H7 (cell line): ENCODE measurements at regions not wholly inside any gene's neighbourhood (a gene's known extent, or its start where the extent isn't known, plus 50 kb on each side); places are given as distances from the start of the nearest gene placed in this dataset.

ENCODE experiments used
- DNase-seq: peaks from one replicate; pipeline ENCODE4 v3.0.0; 2012
- H3K27me3 ChIP-seq: 2 replicates; pipeline ENCODE4 v1.6.0; 2011; ENCODE audit warnings: mild to moderate bottlenecking, low read length; ENCODE audit not compliant: control insufficient read depth, insufficient read depth
- H3K36me3 ChIP-seq: replicated peaks from 2 replicates; pipeline ENCODE4 v1.5.1; 2011; ENCODE audit warnings: low read length; ENCODE audit not compliant: control insufficient read depth, insufficient read depth
- H3K4me3 ChIP-seq: 2 replicates; pipeline ENCODE4 v1.5.1; 2011; ENCODE audit warnings: low read depth, mild to moderate bottlenecking, control low read depth, low read length, moderate library complexity; ENCODE audit not compliant: insufficient read depth

DNA sequence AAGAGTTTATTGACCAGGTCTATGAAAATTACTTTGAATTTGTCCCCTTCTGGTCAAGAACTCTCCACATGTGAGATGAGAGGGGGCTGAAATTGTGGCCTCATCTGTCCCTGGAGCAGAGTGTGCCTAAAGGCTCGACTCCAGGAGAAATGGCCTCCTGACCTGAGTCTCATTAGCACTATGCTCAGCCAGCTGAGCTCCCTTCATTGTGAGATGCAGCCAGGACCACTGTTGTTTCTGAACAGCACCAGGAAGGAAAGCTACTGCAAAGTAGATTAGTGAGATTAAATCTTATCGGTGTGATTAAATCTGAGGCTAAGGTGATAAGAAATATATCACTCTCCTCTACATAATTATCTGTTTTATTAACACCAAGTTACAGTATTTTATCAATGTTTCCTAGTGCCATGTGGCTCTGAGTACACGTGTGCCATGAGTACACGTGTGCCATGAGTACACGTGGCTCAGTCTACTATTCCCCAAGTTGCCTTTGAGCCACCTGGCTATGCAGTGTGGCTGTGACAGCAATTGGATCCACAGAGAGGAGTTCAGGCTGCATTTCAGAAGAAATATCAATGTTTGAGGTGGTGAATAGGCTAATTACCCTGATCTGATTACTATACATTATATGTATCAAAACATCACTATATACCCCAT lies 126.9 kb downstream of the IPMK start:
- Histone ChIP-seq H3K4me3 (no peak overlapping the region), H3K36me3 (no peaks in the 10 kb centered on the region), H3K27me3 (no peaks in the 10 kb centered on the region)
- DNase-seq: no peak

DNA sequence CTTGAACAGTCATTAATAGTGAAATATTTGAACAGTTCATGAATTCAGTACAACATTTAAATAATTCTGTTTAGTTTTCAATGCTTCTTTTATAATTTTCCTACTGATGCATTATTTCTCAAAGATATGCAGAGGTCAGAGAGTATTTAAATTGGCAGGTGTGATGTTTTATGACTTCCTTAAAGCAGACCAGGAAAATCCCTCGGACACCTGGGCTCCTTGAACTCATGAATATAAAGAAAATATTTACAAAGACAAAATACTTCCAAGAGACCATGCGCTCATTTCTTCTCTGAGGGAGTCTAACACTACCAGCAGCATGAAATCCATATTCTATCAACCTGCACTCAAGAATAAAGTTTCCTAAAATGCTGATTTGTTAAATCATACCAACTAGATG lies 127.6 kb downstream of the IPMK start:
- H3K4me3 ChIP-seq: no peak overlapping the region
- H3K27me3 ChIP-seq: no peaks in the 10 kb centered on the region
- DNase-seq: no peak
- H3K36me3 ChIP-seq: no peaks in the 10 kb centered on the region

DNA sequence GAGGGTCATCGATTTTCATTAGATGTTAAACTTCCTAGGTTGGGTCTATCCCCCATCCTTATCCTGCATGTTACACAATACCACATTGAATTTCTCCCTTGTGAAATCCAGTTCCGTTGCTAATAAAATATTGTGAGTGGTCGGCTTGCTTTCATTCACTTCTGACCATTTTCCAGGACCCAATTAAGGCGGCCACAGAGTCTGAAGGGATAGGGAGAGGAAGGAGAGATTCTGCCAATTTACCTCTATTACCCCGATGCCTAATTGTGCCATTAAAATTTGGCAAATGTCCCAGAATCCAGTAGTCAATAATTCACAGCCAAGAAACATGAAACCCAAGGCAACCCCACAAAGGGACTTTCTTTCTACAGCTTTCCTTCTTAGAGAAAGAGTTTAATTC lies 129.9 kb downstream of the IPMK start:
- Histone ChIP-seq H3K36me3 (no peaks in the 10 kb centered on the region), H3K4me3 (no peak overlapping the region), H3K27me3 (no peaks in the 10 kb centered on the region)
- DNase-seq: no peak

DNA sequence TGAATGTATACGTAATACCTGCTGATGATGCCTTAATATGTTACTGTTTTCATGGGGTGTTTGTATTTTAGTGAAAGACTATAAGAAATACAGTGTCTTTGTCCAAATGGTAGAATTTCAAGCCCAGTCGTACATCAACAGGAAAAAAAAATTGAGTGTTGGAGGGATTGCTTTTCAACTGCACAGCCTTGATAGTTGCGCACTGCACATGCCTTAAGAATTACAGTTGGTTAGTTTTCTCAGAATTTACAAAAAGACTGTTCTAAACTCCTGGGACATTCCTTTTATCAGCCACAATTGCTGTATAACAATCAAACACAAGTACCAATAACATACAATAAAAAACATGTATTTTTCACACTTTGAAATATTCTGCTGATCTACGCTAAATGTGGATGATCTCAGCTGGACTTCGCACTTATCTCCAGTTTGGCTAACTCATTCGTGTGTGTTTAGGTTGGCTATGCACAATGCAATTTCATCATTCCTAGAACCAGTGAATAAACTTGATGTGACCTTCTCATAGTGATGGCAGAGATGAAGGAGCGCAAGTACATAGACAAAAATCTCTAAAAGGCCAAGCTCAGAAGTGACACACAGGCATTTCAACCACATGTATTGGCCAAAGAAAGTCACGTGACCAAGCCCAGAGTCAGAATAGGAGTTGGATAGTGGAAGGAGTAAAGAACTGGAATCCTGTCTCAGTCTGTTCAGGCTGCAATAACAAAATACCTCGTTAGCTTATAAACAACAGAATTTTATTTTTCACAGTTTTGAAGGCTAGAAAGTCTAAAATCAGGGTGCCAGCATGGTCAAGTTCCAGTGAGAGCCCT lies 152.3 kb downstream of the IPMK start:
- H3K4me3 ChIP-seq: no peak overlapping the region
- no peaks in the 10 kb centered on the region for H3K27me3 ChIP-seq
- H3K36me3 ChIP-seq: no peaks in the 10 kb centered on the region
- DNase-seq: no peak

DNA sequence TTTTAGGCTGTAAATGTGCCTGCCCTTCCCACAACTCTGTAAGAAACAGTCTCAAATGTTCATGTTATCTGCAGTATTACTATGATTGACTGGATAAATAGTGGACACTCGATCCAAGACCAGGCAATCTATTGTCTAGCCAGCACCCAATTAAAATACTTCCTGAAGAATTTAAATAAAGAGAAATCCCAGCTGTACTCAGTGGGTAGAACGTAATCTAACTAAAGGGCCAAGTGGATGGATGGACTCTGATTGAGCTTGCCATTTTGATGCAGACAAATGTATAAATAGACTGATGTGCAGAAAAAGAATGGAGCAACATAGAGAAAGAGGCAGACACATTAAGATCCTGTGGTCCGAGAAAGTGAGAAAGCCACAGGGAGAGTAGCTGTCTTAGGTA lies 158.0 kb downstream of the IPMK start:
- Histone ChIP-seq H3K36me3 (no peaks in the 10 kb centered on the region), H3K4me3 (no peak overlapping the region), H3K27me3 (no peaks in the 10 kb centered on the region)
- DNase-seq: no peak

DNA sequence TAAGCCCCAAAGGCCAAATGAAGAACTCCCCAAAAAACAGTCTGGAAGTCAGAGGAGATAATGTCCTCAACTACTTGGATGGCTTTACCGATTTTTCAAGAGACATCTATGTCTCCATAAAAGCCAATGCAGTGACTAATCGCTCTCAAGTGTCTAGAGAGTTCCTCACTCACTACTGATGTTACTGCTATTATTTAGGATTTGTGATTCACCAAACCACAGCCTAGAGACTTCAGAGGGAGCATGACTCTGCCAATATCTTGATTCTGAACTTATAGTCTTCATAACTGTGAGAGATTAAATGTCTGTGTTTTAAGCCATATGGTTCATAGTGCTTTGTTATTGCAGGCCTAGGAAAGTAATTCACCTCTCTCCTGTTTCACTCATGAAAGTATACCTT lies 160.2 kb downstream of the IPMK start:
- no peak for DNase-seq
- H3K4me3 ChIP-seq: no peak overlapping the region
- H3K36me3 ChIP-seq: no peaks in the 10 kb centered on the region
- no peaks in the 10 kb centered on the region for H3K27me3 ChIP-seq

DNA sequence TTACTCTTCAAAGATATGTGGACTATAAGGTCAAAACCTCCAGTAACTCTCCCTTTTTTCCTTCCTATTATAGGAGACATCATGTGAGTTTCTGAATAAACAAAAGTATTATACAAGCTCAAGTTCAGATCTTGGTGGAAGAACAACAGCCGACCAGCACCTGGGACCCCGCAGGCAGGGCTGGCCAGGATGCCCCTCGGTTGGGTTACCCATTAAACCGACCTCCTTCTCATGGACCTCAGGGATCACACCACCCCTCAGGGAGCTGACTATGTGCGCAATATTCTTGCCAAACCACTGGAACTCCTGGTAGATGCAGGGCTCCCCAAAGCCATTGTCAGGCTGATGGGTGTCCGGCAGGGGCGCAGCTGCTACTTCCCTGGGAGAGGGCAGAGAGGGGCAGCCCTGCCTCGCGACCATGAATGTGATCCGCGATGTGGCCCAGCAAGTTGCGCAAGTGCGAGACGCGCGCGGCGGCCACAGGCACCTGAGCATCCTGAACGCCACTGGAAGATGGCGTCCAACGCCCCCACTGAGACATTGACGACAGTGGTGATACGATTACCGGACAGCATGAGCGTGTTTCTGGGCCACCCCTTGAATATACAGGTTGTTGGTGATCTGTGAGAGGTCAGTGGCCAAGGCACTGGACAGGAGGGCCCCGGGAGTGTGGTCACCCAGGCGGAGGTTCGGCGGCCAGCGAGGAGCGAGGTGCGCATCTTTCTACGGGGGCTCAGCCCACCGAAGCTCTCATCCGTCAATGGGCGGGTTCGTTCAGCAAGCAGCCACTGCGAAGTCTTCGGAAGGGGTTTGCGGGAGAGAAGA lies 161.3 kb downstream of the IPMK start:
- Histone ChIP-seq H3K36me3 (no peaks in the 10 kb centered on the region), H3K4me3 (no peak overlapping the region), H3K27me3 (no peaks in the 10 kb centered on the region)
- DNase-seq: no peak

DNA sequence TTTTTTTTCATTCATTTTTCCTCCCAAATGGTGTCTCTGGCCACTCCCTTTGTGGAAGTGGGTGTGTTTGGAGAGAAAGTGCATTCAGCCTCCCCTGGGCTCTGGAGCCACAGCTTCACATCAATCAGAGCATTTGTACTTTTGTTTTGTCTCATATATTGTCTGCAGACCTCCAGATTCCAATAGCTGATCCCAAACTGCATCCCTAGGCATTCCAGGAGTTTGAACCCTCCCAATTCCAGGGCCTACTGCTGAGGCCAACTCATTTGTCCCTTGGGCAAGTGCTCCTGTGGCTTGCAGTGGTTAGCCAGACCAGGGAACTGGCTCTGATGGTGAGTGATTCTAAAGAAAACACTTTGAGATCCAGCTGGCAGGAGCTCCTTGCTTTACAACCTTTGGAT lies 163.3 kb downstream of the IPMK start:
- no peak overlapping the region for H3K4me3 ChIP-seq
- no peak for DNase-seq
- H3K27me3 ChIP-seq: no peaks in the 10 kb centered on the region
- H3K36me3 ChIP-seq: no peaks in the 10 kb centered on the region

DNA sequence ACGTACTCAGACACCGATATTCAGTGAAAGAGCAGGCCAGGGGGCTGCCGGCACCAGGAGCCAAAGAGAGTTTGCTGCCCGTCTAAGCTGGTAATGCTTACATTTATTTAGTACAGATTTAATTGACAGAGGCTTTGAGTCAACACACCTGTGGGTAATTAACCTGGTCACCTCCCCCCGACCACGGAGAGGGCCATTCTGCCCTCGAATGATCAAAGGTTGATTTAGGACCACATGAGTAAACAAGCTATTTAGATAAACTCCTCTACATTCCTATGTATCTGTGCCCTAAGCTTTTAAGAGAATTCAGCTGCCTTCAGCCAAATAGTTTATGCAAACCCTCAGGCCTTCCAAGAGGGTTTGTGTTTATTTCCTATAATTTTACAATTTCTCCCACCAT lies 164.8 kb downstream of the IPMK start:
- DNase-seq: no peak
- no peaks in the 10 kb centered on the region for H3K27me3 ChIP-seq
- H3K4me3 ChIP-seq: no peak overlapping the region
- no peaks in the 10 kb centered on the region for H3K36me3 ChIP-seq

DNA sequence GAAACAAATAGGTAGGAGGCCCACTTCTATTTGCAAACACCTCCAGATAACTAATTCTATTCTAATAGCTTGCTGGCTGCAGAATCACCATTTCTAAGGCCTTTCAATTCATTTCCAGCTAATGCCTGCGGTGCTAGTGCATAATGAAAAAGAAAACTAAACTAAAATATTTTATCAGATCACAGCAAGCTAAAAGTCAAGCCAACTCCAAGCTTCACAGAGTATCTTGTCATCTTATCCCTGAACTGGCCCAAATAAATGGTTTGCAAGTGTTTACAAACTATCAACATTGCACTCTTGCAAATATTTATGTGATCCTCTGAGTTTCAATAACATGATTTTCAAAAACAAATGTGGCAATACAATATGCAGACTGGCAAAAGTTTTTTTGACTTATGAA lies 166.0 kb downstream of the IPMK start:
- no peak for DNase-seq
- Histone ChIP-seq H3K36me3 (no peaks in the 10 kb centered on the region), H3K27me3 (no peaks in the 10 kb centered on the region), H3K4me3 (no peak overlapping the region)

DNA sequence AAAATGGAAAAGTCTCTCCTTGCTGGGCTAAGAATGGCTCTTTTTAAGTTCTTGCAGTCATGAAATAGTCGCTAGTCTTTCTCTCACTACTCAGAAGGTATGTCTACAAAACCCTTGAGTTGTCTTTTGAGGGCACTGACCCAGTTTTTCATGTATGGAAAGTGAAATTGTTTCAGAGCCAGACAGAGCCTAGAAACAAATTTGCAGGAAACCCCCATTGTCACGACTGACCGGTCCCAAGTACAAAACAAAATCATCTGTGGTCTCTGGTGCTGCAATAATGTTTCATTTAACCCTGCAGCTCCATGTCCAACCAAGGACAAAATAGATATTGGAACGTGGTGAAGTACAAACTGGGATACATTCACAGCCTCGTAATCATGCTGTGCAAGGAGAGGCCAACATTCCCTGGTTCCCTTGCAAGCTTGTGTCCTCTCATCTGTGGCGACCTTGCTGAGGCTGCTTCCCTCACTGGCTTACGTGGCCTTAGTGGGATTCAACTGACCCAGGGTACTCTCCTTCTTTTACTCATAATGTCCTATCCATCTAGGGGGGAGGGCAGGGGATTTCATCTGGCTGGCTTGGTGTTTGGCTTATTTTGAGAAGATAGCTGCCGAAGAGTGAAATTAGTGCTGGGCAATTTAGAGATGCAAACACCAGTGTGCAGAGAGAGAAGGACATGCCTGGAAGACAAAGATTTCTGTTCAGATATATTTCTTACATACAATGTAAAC lies 172.5 kb downstream of the IPMK start:
- DNase-seq: no peak
- Histone ChIP-seq H3K27me3 (no peaks in the 10 kb centered on the region), H3K36me3 (no peaks in the 10 kb centered on the region), H3K4me3 (no peak overlapping the region)

DNA sequence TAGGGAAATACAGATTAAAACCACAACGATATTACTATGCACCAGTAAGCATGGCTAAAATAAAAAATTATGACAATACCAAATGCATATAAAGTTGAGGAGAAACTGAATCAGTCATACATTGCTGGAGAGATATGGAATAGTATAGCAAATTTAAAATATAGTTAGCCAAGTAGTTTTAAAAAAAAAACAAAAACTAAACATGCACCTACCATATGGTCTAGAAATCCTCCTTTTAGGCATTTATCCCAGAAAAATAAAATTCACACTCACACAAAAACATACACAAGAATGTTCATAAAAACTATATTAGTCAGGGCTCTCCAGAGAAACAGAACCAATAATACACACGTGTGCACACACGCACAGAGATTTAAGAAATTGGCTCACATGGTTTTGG lies 175.8 kb downstream of the IPMK start:
- DNase-seq: no peak
- Histone ChIP-seq H3K36me3 (no peaks in the 10 kb centered on the region), H3K27me3 (no peaks in the 10 kb centered on the region), H3K4me3 (no peak overlapping the region)

DNA sequence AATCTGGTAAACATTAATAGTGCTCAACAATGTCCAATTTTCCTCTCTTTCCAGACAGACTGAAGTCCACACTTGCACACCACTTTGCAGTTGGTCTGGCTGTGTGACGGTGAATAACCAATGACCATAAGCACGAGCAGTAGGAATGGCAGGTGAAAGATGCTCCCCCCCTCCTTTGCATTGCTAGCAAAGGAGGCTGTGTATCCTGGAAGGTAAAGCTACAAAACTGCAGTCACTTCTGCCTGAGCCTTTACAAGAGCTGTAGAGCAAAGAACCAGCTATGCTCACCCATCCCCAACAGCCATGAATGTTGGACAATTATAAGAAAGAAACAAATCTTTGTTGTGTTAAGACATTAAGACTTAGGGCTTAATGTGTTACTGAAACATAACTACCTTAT lies 178.0 kb downstream of the IPMK start:
- Histone ChIP-seq H3K4me3 (no peak overlapping the region), H3K36me3 (no peaks in the 10 kb centered on the region), H3K27me3 (no peaks in the 10 kb centered on the region)
- DNase-seq: no peak

DNA sequence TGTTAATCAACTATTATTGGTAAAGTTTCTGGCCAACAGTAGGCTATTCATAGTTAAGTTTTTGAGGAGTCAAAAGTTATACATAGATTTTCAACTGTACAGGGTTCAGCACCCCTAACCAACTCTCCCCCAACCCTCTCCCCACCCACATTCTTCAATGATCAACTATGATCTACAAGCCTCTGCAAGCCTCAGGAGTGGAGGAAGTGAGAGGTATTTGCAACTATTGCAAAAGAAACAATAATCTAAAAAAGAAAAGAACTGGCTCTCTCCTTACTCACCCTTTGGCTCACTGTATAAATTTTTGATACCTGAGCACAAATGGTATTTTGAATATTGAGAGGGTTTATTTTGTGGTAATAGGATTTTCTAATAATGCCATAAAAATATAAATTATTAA lies 179.8 kb downstream of the IPMK start:
- H3K36me3 ChIP-seq: no peaks in the 10 kb centered on the region
- DNase-seq: no peak
- no peaks in the 10 kb centered on the region for H3K27me3 ChIP-seq
- no peak overlapping the region for H3K4me3 ChIP-seq
